ENCODE measurements at regions not wholly inside any gene's neighbourhood (a gene's known extent, or its start where the extent isn't known, plus 50 kb on each side); places are given as distances from the start of the nearest gene placed in this dataset.

- H3K27ac Mint-ChIP-seq, result no peak overlapping the region
- H3K9me3 Mint-ChIP-seq, result peaks cover 4 to 5% (median 5%) of the 10 kb centered on the region in 3 donors
- no peaks in the 10 kb centered on the region for H3K4me1 Mint-ChIP-seq
- no peaks in the 10 kb centered on the region for H3K36me3 Mint-ChIP-seq
- H3K4me3 Mint-ChIP-seq, result no peak overlapping the region
- H3K27me3 Mint-ChIP-seq, result no peaks in the 10 kb centered on the region
Measured at GRCh38 chrX:3166670-3167455, 125.6 kb downstream of the ARSF start.

- Mint-ChIP-seq H3K4me3 (no peak overlapping the region), H3K36me3 (no peaks in the 10 kb centered on the region), H3K27me3 (no peaks in the 10 kb centered on the region), H3K9me3 (peaks cover 2 to 5% (median 4%) of the 10 kb centered on the region in 3 donors), H3K27ac (no peak overlapping the region), H3K4me1 (no peaks in the 10 kb centered on the region)
Measured at GRCh38 chrX:3165808-3166207, 124.5 kb downstream of the ARSF start.
